ENCODE measurements at regions not wholly inside any gene's neighbourhood (a gene's known extent, or its start where the extent isn't known, plus 50 kb on each side); places are given as distances from the start of the nearest gene placed in this dataset.

DNA sequence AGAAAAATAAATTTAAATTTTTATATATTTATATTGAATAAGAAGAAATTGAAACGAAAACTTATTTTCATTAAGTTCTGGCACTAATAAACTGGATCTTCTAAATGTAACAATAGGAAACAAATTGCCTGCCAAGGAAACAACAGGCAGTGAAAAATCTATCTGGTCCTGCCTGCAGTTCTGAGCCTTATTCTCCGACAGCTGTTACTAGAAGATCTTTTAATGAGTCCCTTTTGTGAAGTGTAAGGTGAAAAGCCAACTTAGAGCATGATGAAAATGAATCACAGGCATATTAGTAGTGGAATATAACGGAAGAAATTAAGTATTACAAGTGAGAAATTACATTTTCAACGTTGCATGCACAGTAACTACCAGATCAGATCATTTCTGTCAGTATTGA is 1002.7 kb upstream of the PCDH20 start:
- TF ChIP-seq, protein P1, sequence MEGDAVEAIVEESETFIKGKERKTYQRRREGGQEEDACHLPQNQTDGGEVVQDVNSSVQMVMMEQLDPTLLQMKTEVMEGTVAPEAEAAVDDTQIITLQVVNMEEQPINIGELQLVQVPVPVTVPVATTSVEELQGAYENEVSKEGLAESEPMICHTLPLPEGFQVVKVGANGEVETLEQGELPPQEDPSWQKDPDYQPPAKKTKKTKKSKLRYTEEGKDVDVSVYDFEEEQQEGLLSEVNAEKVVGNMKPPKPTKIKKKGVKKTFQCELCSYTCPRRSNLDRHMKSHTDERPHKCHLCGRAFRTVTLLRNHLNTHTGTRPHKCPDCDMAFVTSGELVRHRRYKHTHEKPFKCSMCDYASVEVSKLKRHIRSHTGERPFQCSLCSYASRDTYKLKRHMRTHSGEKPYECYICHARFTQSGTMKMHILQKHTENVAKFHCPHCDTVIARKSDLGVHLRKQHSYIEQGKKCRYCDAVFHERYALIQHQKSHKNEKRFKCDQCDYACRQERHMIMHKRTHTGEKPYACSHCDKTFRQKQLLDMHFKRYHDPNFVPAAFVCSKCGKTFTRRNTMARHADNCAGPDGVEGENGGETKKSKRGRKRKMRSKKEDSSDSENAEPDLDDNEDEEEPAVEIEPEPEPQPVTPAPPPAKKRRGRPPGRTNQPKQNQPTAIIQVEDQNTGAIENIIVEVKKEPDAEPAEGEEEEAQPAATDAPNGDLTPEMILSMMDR (conservative IDR thresholded peaks at IDR 0.05; ENCODE audit: low read length): no peak
- TF ChIP-seq EZH2phosphoT487 (IDR thresholded peaks at IDR 0.05; ENCODE audit: borderline replicate concordance): no peak

All from Loucy (cell line).